ENCODE measurements at regions not wholly inside any gene's neighbourhood (a gene's known extent, or its start where the extent isn't known, plus 50 kb on each side); places are given as distances from the start of the nearest gene placed in this dataset.

DNA sequence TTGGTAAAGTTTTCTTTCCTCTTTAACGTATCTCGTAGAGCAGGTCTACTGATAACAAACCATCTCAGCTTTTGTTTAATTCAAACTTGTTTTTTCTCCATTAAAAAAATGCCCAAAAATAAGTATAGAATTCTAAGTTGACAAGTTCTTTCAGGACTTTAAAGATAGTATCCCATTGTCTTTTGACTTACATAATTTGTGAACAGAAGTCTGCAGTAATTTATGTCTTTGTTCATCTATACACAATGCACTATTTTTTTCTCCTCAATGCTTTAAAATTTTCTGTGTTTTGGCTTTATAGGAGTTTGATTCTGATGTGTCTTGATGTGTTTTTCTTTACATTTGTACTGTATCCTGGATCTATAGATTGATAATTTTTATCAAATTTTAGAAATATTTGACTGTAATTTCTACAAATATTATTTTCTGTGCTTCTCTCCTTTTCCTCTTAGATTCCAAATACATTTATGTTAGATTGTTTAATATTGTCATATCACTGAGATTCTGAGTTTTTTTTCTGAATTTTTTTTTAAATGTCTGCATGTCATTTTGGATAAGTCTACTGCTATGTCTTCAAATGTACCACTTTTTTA, 143.3 kb downstream of the FTCDNL1 start:
- no peak for DNase-seq

DNA sequence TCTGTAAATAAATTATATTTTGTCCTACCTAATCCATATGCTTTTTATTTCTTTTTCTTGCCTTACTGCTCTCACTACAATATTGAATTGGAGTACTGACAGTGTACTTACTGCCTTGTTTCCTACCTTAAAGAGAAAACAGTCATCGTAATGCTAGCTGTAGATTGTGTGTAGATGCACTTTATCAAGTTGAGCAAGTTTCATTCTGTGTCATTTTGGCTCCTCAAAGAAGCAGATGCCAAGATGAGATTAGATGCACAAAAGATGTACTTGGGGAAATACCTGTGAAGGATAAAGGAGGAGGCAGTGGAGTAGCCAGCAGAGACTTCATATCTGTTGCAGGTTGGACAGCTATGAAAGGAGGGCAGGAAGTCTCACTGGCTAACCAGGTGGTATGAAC, 145.5 kb downstream of the FTCDNL1 start:
- no peak for DNase-seq

DNA sequence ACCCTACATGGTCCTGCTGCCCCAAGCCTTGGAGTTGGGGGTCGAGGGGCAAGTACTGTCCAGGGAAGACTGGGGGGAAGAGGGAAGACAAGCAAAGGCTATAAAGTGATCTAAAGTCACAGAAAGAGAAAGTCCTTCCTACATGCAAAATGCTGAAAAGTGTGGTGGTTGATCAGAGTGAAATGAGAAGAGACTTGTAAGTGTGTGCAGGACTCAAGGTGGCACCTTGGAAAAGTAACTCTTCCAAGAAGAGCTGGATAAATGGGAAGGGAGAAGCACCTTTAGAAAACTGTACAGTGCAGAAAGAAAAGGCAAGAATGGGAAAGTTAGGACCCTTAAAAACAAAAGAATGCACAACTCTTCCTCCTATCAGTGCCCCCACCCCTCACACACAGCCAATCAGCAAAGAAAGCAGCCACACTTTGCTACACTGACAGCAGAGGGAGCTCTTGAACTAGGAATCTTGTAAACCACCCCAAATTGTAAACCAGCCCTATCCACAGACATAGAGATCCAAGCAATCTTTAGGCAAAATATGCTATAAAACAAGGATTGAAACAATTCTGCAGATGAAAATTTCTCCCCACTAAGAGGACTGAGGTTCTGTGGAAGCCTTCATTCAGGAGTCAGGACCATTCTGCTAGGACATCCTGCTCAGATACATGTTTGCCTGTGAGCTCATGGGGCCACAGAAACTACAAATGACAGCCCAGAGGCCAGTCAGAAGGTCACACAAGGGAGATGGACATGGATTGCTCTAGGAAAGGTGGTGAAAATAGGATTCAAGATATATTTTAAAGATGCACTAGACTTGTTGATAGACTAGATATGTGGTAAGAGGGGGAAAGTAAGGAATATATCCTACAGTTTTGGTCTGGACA, 146.4 kb downstream of the FTCDNL1 start:
- DNase-seq, result peak in 5 of 14 donors; percentile 0 to 44 (median 13)

DNA sequence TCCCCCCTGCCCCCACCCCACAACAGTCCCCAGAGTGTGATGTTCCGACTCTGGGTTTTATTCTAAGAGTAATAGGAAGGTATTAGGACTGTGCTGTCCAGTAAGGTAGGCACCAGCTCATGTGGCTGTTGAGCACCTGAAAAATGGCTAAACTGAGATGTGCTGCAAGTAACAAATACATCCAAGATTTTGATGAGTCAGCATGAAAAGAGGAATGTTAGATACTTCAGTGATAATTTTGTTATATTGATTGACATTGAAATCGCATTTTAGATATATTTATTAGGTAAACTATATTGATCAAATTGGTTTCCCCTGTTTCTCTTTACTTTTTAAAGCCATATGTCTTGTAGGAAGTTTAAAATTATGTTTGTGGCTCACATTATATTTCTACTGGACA, 147.8 kb downstream of the FTCDNL1 start:
- no peak for DNase-seq

DNA sequence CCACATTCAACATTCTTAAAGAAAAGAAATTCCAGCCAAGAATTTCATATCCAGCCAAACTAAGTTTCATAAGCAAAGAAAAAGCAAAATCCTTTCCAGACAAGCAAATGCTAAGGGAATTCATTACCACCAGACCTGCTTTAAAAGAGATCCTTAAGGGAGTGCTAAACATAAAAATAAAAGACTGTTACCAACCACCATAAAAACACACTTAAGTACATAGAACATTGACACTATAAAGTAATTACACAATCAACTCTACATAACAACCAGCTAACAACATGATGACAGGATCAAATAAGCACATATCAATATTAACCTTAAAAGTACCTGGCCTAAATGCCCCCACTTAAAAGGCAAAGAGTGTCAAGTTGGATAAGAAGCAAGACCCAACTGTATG, 153.5 kb downstream of the FTCDNL1 start:
- DNase-seq, result no peak

DNA sequence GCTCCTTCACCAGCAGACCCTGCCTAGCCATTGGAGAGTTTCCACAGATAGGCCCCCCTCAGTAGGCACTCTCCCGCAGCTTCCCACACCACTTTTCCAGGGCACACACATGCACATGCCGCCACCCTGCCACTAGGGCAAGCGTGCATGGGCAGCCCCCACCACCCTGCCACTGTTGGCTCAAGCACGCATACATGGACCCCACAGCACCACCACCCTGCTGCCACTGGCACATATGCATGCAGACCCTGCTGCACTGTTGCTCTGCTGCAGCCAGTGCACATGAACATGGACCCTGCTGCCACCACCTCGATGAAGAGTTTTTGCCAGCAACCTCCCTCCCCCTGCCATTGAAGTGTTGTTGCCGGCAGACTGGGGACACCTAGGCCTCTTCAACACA, 154.9 kb downstream of the FTCDNL1 start:
- no peak for DNase-seq

DNA sequence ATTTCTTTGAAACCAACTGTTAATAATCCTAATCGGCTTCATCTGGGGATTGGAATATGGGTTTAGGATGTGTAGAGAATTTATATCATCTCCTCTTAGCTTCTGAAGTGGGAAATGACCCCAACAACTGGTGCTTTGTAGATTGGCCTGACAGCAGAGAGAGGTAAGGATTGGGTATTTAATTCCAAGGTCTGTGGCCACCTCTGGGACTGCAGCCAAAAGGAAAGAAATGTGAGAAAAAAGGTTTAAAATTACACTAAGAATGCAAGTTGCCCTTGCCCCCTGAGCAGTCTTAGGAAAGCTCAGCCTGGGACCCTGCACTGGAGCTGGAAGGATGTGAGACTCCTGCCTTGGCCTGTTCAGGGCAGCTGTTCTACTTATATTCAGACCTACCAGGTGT, 157.1 kb downstream of the FTCDNL1 start:
- DNase-seq, result no peak

DNA sequence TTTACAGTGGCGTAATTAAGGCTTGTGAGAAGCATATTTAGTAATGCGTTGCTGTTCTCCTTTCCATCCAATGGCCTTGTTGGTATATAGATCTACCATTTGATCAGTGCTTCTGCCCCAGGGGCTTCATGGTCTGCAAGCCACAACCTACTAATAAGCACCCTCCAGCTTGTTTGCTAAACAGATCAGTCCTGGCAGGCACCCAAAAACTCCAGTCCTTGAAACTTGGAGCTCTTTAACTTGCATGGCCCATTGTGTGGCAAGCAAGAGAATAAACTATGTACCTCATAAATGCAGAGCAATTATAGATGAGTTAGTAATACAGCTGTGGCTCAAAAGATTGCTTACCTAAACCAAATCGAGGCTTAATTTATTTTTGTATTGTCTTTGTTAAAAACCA, 158.5 kb downstream of the FTCDNL1 start:
- no peak for DNase-seq

DNA sequence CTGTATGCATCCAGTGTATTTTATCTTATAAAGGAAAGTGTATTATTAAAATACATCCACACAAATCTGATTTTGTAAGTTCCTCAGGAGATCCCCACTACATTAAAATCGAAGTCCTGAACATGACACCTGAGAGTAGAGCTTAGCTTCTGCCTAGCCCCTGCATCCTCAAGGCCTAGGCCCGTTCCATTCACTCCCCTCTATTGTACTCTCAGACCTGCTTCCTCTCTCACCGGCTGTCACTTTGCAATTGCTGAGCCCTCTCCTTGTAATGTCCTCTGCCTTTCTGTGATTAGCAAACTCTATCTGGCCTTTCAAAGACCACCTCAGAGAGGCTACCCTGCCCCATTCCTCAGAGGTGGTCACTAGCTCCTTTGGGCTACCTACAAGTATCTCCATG, 160.8 kb downstream of the FTCDNL1 start:
- no peak for DNase-seq

DNA sequence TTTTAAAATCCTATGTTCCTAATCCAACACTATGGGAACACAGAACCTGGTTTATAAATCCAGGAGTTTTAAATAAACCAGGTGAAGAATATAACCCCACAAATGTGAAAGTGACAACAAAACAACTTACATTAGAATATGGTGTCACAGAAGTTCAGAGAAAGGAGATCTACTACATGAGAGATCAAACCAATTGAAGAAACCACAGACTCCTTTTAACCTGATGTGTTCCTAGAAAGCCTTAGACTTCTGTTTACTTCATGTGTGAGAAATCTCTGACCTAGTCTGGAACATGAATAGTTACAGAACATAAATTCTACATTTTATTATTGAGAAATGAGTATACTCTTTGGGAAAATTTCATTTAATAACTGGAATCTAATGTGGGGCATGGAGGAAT, 165.3 kb downstream of the FTCDNL1 start:
- no peak for DNase-seq

DNA sequence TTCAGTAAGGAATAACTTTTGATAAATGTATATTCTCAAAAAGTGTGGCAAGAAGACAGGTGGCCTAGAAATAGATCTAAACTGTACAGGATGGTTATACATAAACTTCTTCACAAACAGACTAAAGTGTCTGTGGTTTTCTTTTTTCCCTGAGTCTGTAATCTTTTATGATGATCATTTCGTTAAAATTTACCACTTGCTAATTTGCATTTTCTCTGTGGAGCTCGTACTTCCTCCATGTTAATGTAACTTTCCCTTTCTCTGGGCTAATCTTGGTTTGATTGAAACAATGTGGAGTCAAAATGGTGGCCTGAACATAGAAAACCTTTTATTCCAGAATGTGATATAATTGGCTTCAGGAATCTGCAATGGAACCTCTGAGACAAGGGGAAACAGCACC, 166.2 kb downstream of the FTCDNL1 start:
- no peak for DNase-seq

DNA sequence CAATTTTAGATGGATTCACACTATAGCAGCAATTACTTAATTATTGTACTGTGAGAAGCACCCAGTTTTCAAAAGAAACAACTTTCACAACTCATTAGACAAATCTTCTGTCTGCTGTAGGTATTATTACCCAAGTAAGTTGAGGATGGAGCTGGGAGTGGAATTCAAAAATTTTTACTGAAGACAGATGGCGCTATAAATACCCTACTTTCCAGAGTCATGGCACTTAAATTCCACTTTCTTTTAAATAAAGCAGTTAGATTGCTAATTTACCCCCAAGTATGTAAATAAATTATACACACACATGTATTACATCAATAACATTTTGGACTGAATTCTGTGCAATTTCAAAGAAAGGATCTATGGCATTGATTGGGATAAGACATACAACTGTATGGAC, 166.8 kb downstream of the FTCDNL1 start:
- DNase-seq, result no peak

DNA sequence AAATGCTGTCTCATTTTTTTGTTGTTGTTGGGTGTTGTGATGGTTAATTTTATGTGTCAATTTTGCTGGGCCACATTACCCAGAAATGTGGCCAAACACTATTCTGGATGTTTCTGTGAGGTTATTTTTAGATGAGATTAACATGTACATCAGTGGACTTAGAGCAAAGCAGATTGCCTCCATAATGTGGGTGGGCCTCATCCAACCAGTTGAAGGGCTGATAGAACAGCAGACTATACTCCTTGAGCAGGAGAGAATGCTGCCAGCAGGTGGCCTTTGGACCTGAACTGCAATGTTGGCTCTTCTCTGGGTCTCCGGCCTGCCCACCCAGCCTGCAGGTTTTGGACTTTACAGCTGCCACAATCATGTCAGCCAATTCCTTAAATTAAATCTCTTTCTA, 169.0 kb downstream of the FTCDNL1 start:
- no peak for DNase-seq

DNA sequence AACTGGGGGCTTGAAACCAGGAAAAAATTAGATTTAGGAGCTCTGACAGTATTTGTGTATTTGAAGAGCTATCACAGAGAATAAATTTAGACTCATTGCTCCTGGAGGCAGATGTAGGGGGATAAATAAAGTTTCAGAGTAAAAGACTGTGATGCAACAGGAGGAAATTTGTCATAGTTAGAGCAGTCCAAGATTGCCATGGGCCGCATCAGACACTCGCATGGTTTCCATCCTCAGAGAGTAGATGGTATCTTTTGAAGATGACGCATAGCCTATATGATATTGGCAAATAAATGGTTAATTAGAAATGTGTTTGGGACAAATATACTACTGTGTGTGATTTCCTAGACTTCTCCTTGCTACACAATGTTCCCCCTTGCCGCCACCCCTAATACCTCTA, 170.5 kb downstream of the FTCDNL1 start:
- DNase-seq, result no peak

DNA sequence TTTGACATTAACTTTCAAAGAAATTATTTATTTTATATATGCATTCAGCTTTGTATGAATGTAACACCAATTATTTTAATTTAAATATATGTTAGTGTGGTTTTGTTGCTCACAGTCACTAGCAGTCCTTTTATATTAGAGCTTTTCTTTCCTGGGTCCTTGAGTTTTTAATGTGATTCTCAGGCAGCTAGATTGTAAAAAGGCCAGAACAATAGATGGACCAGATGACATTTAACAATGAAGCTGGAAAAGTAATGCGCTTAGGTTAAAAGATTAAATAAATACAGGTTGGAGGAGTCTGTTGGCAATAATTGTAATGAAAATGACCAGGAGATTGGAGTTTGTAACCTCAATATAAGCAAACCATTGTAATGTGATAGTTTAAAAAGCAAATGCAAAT, 171.1 kb downstream of the FTCDNL1 start:
- DNase-seq, result no peak

DNA sequence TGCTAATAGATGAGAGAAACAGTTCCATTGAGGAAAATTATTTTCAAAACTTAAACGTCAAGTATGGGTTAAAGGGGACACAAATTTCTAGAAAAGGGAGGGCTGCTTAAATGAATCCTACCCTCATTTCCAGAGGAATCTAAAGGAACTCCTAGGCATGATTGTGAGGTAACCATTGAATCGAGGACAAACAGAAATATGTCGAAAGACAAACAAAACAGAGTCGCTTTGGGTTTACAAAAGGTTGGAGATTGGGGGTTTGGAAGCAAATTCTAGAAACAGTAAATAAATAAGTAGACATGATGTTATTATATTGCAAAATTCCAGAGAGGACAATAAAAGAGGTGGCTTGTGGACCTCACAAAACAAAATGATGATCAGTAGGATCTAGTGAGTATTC, 173.1 kb downstream of the FTCDNL1 start:
- no peak for DNase-seq

DNA sequence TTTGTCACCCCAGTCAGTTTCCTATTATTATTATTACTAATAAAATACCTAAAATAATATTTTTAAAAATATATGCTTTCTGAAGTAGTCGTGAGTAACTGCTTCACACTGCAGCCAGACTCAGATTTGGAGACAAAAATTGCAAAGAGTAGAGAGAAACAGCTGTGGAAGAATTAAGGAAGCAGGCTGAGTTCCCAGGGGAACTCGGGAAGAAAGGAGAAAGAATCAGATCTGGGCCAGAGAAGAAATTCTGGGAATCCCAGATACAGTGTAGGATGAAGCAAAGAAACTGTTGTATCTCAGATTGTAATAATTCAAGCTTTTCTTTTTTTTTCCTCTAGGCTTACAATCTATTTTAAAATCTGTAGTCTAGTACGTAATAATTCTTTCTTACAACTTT, 182.3 kb downstream of the FTCDNL1 start:
- no peak for DNase-seq

DNA sequence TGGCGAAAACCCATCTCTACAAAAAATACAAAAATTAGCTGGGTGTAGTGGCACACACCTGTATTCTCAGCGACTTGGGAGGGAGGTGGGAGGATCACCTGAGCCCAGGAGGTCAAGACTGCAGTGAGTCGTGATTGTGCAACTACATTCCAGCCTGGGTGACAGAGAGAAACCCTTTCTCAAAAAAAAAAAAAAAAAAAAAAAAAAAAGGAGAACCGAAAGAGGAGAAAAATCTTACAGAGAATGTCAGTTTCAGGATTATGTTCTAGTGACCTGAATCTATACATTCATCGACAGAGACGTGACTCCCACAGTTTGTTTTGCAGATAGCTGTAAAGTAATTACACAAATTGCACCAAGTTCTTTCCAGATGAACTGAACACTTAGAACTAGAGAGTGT, 187.8 kb downstream of the FTCDNL1 start:
- no peak for DNase-seq

DNA sequence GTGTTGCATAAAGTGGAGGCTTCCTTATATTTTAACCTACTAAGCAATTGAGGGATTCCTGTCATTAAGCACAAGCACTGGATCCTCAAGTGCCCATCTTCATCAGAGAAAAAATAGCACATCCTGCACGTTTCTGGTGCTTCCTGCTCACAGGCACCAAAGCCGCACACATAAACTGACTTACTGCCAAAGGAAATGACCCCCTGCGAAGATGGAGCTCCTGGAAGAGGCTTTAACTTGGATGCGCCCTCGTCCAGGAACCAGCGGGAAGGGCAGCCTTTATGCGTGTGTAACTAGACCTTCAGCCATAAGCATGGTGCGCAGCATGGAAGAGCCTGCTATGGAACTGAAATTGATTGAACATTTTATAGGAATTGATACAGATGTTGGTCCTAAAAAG, 188.7 kb downstream of the FTCDNL1 start:
- DNase-seq, result no peak

DNA sequence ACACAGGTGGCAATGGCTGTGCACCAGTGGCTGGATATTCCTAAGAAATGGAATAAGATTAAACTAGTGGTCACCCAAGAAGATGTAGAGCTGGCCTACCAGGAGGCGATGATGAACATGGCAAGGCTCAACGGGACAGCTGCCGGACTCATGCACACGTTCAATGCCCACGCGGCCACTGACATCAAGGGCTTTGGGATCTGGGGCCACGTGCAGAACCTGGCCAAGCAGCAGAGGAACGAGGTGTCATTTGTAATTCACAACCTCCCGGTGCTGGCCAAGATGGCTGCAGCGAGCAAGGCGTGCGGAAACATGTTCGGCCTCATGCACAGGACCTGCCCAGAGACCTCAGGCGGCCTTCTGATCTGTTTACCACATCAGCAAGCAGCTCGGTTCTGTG, 190.8 kb downstream of the FTCDNL1 start:
- no peak for DNase-seq

DNA sequence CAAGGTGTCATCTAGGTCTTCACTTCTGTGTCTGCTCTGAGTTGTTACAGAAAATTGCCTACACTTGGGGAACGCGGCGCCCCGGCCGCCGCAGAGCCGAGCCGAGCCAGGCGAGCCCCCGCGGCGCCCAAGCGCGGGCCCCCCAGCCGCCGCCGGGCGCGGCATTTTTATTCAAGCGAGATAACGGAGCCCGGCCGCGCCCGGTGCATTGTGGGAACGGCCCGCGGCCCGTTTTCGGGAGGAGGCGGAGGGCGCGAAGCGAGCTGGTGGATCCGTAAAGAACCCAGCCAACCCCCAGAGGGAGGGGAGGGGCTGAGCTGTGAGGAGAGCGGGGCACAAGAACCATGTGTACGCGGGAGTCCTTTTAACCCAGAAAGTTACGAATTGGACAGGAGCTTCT, 191.8 kb downstream of the FTCDNL1 start:
- peak in 8 of 14 donors; percentile 1 to 35 (median 22) for DNase-seq

DNA sequence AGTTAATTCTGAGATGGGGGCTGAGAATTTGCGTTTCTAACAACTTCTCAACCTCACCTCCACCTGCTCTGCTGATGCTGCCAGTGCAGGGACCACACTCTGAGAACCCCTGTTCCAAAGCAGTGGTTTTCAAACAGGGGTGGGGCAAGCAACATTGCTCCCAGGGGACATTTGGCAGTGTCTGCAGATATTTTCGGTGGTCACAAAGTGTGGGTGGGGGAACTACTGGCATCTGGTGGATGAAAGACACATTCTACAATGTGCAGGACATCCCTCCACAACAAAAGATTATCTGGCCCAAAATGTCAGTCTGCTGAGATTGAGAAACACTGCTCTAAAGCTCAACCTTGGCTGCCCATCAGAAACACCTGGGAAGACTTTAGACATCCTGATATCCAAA, 188.7 kb upstream of the SATB2 start:
- DNase-seq, result no peak

DNA sequence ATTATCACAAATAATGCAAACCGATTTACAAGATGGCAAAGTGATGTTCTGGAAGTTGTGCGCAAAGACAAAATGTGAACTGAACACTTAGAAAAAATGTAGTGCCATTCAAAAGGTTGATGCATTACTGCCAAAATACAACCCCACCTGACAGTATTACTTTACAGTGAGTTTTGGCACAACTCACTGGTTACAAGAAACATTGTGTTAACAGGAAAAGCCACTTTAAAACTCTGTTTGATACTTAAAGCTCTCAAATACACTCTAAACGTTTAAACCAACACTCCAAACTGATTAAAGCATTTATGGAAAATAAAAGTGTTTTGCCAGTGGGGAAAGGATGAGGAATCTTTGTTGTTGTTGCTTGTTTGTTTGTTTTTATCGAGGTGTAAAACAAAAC, 173.4 kb upstream of the SATB2 start:
- DNase-seq, result no peak

DNA sequence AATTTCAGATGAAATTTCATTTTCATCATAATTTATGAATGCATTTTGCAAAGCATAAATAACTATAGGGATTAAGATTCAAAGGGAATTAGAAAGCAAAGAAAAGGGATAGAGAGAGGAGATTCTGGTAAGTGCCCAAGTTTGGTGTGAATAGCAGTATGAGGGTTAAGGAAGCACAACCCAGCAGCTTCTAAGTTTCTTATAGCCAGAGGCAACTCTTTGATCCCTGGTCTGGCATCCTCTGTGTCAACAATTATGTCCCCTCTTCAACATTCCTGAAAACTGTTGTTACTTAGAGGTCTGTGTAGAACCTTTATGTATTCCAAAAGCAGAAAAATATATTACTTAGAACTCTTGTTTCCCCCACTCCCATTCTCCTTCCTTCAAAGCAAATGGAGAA, 171.6 kb upstream of the SATB2 start:
- no peak for DNase-seq

DNA sequence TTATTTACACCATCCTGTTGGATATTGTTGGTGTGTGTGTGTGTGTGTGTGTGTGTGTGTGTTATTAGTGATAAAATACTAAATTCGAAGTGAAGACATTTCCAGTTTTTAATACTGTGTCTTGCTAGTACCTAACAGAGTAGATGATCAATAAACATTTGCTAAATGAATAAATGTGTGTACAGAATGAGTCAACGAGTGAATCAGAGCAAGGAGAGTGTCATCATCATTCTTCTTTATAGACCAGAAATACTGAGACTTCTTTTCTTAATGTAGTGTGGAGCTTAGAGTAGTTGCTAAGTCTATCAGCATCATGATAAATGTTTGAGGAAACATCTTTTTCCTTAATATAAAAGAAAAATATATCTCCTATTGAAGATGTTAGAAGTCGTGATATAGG, 169.7 kb upstream of the SATB2 start:
- DNase-seq, result no peak

Measured in C1 segment of cervical spinal cord (tissue), 14 donors.